ENCODE measurements at regions not wholly inside any gene's neighbourhood (a gene's known extent, or its start where the extent isn't known, plus 50 kb on each side); places are given as distances from the start of the nearest gene placed in this dataset.

DNA sequence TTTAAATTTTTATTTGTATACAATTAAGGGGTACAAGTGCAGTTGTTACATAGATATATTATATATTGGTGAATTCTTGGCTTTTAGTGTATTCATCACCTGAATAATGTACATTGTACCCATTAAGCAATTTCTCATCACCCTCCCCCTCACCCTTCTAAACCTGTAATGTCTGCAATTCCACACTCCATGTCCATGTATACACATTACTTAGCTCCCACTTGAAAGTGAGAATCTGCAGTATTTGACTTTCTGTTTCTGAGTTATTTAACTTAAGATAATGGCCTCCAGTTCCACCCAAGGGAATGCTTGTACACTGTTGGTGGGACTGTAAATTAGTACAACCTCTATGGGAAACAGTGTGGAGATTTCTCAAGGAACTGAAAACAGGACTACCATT lies 383.2 kb upstream of the KCNMB2 start:
- DNase-seq (ENCODE audit: low spot score): no peak

DNA sequence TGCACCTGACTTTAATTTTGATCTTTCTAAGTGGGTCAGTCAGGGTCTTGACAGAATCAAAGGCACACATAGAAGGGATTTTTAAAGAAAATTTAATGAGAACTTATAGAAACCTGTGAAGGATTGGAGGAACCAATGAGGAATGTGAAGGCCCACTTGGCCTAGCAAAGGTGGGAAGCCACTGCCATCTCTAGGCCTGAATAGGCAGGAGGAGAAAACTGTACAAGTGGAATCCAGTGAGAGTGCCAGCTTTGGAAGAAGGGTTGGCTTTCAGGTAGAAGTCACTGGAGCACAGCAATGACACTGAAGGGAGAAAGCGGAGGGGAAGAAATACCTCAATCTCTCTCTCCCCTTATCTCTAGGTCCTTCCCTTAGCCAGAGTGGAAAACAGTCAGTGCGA lies 380.7 kb upstream of the KCNMB2 start:
- no peak for DNase-seq (ENCODE audit: low spot score)

DNA sequence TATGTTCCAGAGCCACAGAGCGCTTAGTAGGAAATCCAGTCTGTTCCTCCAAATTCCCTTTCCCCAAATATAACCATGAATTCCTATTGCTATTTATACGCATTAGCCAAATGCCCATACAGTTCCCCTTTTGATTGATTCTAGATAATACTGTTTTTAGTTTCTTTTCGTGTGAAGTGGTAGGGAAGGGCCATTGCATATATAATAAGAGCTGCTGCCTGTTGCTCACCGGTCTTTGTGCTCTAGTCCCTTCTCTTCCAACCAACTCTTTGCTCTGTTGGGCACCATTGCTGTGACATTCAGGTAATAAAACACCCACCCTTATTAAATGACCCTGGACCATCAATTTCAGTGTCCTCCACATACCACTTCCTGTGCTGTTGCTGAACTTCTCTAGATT lies 379.9 kb upstream of the KCNMB2 start:
- DNase-seq (ENCODE audit: low spot score): no peak

DNA sequence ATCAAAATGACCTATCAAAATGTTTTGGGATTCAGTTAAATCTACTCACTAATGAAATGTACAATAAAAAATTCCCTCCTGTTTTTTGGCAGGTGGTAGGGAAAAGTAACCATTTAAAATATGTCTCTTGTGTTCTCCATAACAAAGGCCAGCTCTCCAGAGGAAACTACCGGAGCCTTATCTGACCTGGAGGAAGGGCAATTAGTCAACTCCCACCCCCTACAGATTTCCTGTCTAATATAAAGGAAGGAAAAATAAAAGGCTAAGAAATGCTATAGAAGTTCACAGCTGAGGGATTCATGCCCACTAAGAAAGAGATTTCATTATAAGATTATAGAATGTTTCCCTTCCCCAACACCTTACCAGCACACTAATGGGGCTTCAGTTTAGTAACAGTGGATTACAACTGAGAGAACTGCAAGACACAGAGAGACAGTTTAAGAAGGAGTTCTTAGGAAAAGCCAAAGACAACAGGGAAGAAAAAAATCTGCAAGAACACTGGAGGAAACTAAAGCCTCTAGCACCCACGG lies 376.5 kb upstream of the KCNMB2 start:
- no peak for DNase-seq (ENCODE audit: low spot score)

DNA sequence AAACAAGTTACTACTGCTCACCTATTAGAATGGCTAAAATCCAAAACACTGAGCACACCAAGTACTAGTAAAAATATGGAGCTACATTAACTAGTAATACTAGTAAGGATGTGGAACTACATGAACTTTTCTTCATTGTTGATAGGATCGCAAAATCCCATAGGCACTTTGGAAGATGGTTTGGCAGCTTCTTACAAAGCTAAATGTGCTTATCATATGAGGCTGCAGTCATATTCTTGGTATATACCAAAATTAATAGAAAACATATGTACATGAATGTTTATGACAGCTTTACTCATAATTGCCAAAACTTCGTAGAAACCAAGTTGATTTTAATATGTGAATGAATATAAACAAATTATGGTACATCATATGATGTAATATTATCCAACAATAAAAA lies 366.8 kb upstream of the KCNMB2 start:
- DNase-seq (ENCODE audit: low spot score): no peak

DNA sequence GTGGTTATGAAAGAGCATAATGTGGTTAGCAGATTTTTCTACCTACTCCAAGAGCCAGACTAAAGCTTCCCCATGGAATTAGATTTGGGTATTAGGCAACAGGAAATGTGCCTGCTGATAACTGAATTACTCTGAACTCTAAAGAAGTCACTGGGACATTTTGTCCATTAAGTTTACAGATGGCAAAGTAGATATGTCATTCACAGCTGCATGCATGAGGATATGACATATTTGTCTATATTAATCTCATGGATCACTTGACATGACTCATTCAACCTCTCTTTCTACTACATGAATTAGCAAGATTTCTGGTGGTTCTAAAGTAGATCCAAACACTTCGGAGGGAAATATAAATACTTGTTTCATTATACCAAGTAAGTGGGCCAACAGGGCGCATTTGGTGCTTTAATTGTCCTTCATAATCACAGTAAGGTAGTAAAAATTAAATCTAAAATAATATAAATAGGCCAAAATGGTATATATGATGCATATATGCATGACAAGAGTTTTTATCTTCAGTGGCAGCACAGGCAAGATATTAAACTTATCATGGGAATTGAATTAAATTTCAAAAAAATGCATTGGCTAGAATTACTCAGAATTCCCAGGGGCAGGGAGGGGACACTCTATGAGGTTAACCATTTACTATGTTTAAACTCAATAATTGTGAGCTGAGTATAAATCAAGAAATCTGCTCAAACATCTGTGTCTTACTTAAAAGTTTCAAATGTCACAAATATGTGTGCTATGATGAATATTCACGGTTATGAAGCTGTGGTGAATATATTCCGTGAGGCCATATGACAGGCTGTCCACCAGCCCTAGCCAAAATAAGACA lies 365.3 kb upstream of the KCNMB2 start:
- DNase-seq (ENCODE audit: low spot score): peak; percentile 12

DNA sequence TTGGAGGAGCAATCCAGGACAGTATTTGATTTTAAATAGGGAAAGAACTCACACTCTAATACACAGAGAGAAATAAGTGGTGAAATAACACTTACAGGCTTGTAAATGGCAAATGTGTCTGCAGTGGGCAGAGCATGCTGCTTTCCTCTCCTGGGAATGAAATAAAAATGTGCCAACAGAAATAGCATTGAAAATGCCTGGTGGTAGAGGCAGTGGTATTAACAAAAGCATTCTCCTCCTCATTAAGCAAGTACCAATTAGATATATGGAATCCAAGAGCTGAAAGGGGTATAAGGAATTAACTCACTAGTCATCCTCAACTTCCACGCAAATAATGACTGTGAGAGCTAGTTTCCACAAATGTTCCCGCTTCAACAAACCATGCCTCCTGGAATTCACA lies 364.1 kb upstream of the KCNMB2 start:
- DNase-seq (ENCODE audit: low spot score): no peak

DNA sequence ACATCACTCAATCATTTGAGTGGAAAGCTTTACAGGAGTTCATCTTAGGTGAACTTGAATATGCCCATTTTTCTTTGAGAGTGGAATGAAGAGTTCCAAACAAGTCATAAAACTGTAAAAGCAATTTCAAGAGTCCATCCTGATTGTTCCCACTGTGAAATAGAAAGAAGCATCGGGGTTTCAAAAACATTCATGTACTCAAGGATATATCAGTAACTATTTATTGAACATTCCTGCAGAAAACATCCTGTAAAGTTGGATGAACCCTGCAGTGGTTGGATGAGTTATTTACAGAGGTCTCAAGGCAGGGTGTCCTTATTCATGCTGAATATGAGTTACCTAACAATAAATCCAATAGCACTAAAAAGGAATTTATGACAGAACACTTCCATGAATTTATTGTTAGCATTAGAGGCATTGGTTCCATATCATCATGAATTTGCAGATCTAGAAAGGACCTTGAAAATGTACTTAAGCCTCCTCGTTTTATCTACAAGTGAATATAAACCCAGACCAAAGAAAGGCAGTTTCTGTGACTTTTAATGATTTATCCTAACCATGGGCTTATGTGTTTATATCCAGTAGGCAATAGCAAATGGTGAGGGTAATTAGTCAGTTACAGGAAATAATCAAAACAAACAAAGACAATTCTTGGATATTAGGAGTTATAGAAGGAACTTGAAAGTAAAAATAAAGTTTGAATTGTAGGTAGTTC lies 361.9 kb upstream of the KCNMB2 start:
- no peak for DNase-seq (ENCODE audit: low spot score)

DNA sequence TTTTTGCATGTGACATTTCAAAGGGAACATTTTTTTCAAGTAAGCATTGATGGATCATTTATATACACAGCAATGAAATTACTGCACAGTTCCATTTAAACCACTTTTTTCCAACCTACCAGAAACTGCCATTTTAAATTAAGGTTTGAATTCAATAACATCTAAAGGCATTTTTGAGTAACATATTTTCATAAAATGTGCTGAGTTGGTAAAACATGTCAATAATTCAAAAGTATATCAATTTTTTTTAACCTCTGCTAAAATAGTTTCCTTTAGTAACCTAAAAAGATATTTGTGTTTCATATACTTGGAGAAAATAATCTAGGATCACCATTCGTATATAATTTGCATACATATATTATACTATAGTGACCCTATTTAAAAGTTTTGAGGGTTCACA lies 355.1 kb upstream of the KCNMB2 start:
- DNase-seq (ENCODE audit: low spot score): no peak

DNA sequence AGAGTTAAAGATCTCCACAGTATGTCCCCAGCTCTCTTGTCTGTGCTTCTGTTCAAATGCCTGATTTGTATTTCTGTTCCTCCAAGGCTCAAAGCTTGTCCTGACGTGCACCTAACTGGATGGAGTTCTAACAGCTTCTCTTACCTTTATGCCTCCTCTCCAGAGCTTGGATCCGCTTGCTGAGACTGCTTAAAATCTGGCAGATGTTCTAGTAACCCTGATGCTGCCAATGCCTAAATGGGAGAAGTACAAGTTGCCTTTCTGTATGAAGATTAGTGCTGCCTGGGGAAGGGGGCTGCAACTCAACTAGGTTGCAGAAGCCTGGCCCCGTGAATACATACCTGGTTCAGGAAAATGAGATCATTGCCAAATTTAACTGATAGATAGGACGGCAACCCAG lies 354.5 kb upstream of the KCNMB2 start:
- DNase-seq (ENCODE audit: low spot score): no peak

DNA sequence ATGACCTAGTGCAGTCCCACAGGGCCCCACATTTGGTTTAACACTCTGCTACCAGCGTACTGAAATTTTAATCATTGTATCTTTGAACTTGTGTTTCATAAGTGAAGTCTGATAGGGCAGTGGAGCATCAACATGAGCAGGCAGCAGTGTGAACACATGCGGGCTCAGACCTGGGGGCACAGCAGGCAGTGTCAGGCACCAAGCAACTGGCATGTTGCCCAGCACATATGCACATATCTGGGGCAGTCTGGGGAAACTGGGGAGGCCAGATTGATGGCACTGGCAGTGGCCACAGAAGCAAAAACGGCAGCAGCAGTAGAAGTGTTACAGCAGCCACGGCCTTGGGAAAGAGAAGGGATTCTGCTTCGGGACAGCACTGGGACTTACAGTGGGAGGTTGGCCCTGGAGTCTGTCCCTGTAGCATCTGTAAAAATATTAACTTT lies 353.9 kb upstream of the KCNMB2 start:
- no peak for DNase-seq (ENCODE audit: low spot score)

DNA sequence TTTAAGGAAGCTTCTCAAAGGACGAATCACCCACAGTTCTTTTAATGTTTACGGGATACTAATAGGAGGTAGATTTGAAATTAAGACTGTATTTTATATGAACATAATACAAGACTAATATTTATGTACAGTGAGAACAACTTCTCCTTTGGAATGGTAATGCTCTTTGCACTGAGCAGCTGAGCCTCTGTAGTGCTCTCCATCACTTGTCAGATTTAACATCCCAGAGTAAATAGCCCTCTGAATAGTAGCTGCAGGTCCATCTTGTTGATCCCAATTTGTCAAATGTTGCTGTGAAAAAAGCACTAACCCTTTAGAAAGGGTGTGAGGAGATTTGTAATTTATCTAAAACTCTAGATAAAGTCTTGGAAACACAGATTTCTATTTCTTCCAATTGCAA lies 351.4 kb upstream of the KCNMB2 start:
- no peak for DNase-seq (ENCODE audit: low spot score)

DNA sequence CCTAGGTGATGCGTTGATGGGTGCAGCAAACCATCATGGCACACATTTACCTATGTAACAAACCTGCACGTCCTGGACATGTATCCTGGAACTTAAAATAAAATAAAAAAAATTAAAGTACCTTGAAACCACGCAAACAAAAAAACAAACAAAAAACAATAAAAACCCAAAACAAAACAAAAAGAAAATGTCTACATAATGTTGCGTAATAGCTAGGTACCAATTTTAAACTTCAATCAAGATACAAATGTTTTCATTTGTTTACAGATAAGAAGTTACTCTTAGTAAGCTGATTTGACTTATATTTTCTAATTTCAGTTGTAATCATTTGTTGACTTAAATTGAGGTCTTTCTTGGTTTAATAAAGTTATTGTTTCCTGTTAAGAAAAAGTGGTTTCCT lies 349.6 kb upstream of the KCNMB2 start:
- DNase-seq (ENCODE audit: low spot score): no peak

DNA sequence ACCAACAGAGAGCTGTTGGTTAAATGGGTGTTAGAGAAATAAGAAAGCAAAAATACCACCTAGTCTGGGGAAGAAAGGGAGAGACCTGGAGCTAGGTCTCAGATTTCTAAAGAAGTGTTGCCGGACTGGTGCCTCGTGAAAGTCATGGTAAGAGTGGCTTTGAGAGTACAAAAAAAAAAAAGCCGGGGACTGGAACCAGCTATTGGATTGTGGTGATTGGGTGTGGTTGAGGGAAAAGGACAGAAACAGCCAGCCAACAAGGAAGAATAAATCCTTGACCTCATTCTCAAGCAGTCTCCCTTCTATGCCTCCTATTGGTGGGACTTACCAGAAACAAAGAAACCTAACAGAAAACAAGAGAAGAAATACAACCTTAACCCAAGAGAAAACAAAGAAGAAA lies 346.4 kb upstream of the KCNMB2 start:
- DNase-seq (ENCODE audit: low spot score): no peak

DNA sequence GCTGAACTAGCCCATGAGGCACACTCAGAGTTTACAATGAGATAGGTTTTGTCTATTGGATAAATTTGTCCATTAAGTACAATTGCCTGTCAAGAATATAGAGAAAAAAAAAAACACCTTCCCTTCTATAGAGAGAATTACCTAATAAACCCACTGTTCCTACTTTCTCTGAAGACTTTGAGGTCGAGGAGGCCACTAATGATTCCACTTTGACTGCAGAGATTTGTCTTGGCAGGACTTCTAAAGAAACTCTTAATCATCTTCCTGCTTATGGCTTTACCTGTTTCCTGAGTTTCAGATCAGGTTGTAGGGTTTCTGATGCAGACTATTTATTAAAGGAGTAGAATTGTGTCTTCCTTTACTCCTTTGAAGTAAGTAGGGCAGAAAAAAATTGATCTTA lies 342.4 kb upstream of the KCNMB2 start:
- no peak for DNase-seq (ENCODE audit: low spot score)

DNA sequence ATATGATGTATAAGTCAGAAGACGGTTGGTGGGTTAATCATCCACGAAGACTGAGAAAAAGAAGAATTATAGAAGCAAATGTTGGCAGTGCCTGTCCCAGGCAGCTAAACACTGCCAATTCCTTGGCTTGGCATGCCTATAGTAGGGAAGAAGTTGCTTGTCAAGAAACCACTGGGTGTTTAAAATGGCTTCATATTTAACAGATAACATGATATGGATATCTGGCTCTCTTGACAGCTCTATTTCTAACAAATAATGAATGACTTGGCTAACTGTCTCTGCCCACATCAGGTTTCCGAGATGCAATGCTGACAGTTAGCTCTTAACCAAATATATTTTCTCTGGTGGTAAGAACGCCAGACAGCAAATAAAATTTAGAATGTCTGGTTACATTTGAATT lies 341.7 kb upstream of the KCNMB2 start:
- DNase-seq (ENCODE audit: low spot score): no peak

DNA sequence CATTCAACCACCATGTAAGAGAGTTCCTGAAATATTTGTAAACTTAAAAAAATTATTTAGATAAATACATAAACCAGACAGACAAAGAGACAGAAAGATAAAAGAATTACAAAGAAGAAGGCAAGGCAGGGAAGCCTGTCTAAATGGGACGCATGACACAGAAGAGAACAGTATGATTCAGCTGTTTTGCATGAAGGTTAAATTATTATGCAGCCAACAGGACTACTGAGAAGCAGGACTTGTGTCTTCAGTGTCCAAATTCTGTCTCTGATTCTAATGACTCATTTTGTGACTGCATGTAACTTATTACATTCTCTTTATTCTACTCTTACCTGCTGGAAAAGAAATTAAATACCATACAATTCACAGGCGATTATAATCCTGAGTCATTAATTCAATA lies 340.4 kb upstream of the KCNMB2 start:
- DNase-seq (ENCODE audit: low spot score): no peak

DNA sequence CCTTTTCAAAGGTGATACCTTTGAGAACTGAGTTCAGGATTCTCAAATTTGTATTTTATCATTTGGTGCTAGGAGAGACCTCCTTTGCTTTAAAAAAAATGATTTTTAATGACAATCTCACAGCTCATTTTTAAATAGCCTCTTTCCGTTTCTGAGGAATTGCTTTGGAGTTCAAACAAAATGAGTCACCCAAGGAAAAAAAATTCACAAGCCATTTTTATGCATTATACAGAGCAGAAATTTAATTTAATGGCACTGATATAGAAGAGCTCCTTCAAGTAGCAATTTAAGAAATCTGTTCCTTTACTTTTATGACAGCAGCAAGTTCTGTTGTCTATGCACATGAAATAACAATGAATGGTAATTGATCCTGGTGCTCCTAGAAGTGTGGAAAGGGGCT lies 337.9 kb upstream of the KCNMB2 start:
- no peak for DNase-seq (ENCODE audit: low spot score)

DNA sequence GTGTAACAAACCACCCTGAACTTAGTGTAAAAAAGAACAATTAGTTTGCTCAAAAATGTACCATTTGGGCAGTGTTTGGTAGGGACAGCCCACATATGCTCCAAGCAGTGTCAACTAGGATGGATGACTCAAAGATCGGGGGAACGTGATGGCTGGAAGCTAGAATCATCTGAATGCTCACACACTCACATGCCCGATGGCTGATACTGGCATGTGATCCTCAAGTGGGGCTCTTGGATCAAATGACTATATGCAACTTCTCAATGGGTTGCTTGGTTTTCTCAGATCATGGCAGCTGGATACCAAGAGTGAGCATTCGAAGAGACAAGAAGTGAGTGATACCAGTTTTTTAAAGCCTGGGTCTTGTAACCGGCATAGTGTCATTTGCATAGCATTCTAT lies 335.9 kb upstream of the KCNMB2 start:
- DNase-seq (ENCODE audit: low spot score): no peak

DNA sequence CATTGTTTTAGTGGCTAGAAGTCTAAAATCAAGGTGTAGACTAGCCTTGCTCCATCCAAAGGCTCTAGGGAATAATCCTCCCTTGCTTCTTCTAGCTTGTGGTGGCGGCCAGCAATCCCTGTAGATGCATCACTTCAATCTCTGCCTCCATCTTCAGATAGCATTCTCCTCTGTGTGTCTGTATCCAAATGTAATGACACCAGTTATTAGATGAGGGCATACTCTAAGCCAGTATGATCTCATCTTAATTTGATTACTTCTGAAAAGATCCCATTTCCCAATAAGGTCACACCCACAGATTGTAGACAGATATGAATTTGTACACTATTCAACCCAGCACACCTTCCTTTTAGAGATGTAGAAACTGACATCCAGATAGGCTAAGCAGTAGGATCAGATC lies 334.5 kb upstream of the KCNMB2 start:
- DNase-seq (ENCODE audit: low spot score): no peak

DNA sequence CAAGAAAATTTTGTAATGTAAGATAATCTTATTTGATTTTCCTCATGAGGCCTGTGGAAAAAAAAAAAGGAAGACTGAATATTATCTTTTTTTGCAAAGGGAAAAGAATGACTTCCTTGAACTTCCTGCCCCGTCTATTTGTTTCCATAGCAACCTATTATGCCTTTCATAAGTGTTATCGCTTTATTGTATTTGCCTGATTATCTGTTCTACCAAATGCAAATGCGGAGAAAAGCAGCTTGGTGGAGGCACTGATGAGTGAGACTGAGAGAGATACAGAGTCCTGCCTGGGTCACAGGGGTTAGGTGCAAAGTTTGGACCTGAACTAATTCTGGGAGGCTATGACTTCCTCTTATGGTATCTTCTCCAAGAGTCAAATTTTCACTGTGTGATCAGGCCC lies 334.0 kb upstream of the KCNMB2 start:
- no peak for DNase-seq (ENCODE audit: low spot score)

DNA sequence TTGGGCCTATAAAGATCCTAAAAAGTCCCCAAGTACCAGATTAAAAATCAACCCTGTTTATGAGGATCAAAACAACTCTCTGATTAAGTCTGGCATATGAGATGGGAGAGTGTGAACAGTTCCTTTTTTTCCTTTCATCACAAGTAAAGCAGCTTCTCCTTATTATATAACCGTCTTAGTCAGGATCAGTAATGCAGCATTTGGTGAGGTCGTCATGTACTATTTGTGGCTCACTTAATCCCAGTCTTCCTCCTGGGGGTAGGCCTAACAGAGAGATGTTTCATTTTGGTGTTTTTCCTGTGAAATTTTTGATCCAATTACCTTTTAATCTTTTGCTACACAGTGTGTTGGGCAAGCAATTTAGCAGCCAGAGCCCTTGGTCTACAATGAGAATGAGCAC lies 333.1 kb upstream of the KCNMB2 start:
- no peak for DNase-seq (ENCODE audit: low spot score)

DNA sequence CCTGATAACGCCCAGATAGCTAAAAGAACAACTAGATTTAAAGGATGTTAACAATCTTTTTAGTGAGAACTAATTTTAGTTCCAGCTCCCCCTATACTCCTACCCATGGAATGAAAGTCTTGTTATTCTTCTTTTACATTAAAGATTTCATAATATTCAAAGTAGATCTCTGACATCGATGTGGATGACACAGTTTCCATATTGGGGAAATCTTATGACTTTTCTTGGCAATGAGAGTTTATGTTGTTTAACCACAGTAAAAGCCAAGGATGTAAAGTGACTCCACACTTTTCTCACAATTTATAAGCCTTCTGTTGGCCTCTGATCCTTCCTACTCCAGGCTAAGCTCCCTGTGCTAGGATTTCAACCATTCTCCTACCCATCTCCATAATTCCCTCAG lies 332.6 kb upstream of the KCNMB2 start:
- no peak for DNase-seq (ENCODE audit: low spot score)

DNA sequence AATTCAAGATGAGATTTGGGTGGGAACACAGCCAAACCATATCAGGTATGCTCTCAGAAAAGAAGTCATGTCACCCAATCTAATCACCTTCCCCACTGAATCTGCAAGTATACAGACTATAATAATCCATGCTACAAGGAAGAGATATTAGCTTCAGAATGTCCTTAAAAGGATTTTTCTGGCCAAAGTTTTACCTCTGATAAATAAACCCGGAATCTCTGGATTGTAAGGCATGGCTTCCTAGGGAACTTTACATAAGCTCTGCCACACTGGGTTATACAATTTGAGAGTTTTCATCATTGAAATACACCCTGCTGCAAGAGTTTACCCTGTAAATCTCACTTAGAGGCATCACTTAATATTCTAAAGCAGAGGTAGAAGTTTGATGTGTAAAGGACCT lies 330.5 kb upstream of the KCNMB2 start:
- no peak for DNase-seq (ENCODE audit: low spot score)

Data from HuH-7.5 (cell line).